Stimulated activated CD4-positive, alpha-beta T cell treated with anti-CD3 and anti-CD28 coated beads, Interleukin-12 subunit alpha, Interleukin-12 subunit beta, amount 100 ng/mL, for 48 hours (primary cell): ENCODE measurements at regions not wholly inside any gene's neighbourhood (a gene's known extent, or its start where the extent isn't known, plus 50 kb on each side); places are given as distances from the start of the nearest gene placed in this dataset.

ENCODE experiments used
- DNase-seq, 3 donors: peaks; one replicate each; pipeline ENCODE4 v3.0.0-alpha.2; 2020; ENCODE audit warnings: low read depth in 2 of 3, low spot score in 1 of 3

GRCh38 chr10:117860135-117860534 lies 186.6 kb downstream of the RAB11FIP2 start:
- no peak for DNase-seq

- DNase-seq: no peak
These were observed 185.9 kb downstream of the RAB11FIP2 start for GRCh38 chr10:117860823-117861222.

GRCh38 chr10:117861329-117861728 lies 185.4 kb downstream of the RAB11FIP2 start:
- no peak for DNase-seq

- no peak for DNase-seq
These were observed 183.0 kb downstream of the RAB11FIP2 start for GRCh38 chr10:117863771-117864170.

GRCh38 chr10:117865945-117866344 lies 180.8 kb downstream of the RAB11FIP2 start:
- no peak for DNase-seq

- no peak for DNase-seq
These were observed 178.6 kb downstream of the RAB11FIP2 start for GRCh38 chr10:117868151-117868550.

GRCh38 chr10:117875793-117876192 lies 170.9 kb downstream of the RAB11FIP2 start:
- DNase-seq: no peak

GRCh38 chr10:117876210-117876609 lies 170.5 kb downstream of the RAB11FIP2 start:
- no peak for DNase-seq

- no peak for DNase-seq
These were observed 168.1 kb downstream of the RAB11FIP2 start for GRCh38 chr10:117878626-117879025.

GRCh38 chr10:117884093-117884492 lies 162.6 kb downstream of the RAB11FIP2 start:
- DNase-seq: no peak

GRCh38 chr10:117884592-117884991 lies 162.1 kb downstream of the RAB11FIP2 start:
- DNase-seq: no peak

- no peak for DNase-seq
These were observed 161.4 kb downstream of the RAB11FIP2 start for GRCh38 chr10:117885206-117885829.

- no peak for DNase-seq
These were observed 160.0 kb downstream of the RAB11FIP2 start for GRCh38 chr10:117886766-117887165.

GRCh38 chr10:117889664-117890063 lies 157.1 kb downstream of the RAB11FIP2 start:
- no peak for DNase-seq

- no peak for DNase-seq
These were observed 154.0 kb downstream of the RAB11FIP2 start for GRCh38 chr10:117892681-117893220.

- no peak for DNase-seq
These were observed 152.4 kb downstream of the RAB11FIP2 start for GRCh38 chr10:117894339-117894738.

GRCh38 chr10:117896517-117896916 lies 150.2 kb downstream of the RAB11FIP2 start:
- DNase-seq: no peak

- DNase-seq: no peak
These were observed 147.5 kb downstream of the RAB11FIP2 start for GRCh38 chr10:117899181-117899683.

GRCh38 chr10:117900280-117900679 lies 146.5 kb downstream of the RAB11FIP2 start:
- DNase-seq: no peak

GRCh38 chr10:117903854-117904253 lies 142.9 kb downstream of the RAB11FIP2 start:
- no peak for DNase-seq

- DNase-seq: no peak
These were observed 141.3 kb downstream of the RAB11FIP2 start for GRCh38 chr10:117905404-117905803.

- DNase-seq: no peak
These were observed 135.1 kb downstream of the RAB11FIP2 start for GRCh38 chr10:117911684-117912083.

- DNase-seq: no peak
These were observed 132.4 kb downstream of the RAB11FIP2 start for GRCh38 chr10:117914334-117914733.
